ENCODE measurements at regions not wholly inside any gene's neighbourhood (a gene's known extent, or its start where the extent isn't known, plus 50 kb on each side); places are given as distances from the start of the nearest gene placed in this dataset.

DNA sequence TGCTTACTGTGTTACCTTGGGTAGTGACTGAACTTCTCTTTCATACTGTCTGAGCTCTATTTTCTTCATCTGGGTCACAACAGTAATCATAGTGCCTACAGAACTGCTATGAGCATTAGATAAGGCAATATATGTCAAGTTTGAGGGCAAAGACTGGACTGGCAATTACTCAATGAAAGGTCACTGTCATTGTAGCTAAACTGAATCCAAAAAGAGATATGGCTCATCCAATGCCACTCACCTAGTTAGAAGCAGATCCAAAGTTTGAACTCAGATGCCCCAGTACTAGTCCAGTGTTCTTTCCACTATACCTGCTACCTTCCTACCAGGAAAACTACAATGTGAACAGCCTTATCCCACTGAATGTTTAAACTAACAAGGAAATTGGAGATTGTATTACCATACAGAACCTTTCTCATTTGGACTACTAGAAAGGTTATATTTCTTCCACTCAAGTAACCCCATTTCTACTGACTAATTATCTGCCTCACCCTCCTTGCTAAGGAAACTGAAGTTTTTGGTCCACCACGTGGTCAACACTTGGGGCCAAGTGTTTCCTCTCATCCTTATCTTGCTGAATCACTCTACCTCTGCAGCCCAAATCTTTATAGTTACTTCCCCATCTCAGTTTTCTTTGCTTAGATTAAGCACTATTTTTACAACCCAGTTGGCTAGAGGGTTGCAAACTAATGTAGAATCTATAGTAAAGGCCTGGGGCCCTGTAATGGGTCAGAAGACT is 202.3 kb upstream of the LPP start:
- TF ChIP-seq ZZZ3 (IDR thresholded peaks at IDR 0.05; ENCODE audit: control insufficient read depth, insufficient read length, low read depth) (no peak), FOXK2 (IDR thresholded peaks at IDR 0.05) (no peak), CHD2 (IDR thresholded peaks at IDR 0.05; ENCODE audit: borderline replicate concordance, low read depth, low read length) (no peak)
